Endothelial cell (in vitro differentiated cells): ENCODE measurements at regions not wholly inside any gene's neighbourhood (a gene's known extent, or its start where the extent isn't known, plus 50 kb on each side); places are given as distances from the start of the nearest gene placed in this dataset.

ENCODE experiments used
- DNase-seq: peaks from one replicate; pipeline ENCODE4 v3.0.0; 2021; ENCODE audit warnings: low spot score
- H3K27ac Mint-ChIP-seq: one replicate; pipeline ENCODE4 v1.8.0; 2021; ENCODE audit warnings: mixed read lengths, inconsistent platforms; ENCODE audit not compliant: unreplicated experiment
- H3K27me3 Mint-ChIP-seq: one replicate; pipeline ENCODE4 v1.8.0; 2021; ENCODE audit warnings: mild to moderate bottlenecking, moderate library complexity, mixed read lengths, inconsistent platforms; ENCODE audit not compliant: unreplicated experiment
- H3K36me3 Mint-ChIP-seq: one replicate; pipeline ENCODE4 v1.8.0; 2021; ENCODE audit warnings: mild to moderate bottlenecking, low read depth, mixed read lengths, inconsistent platforms; ENCODE audit not compliant: unreplicated experiment
- H3K4me1 Mint-ChIP-seq: one replicate; pipeline ENCODE4 v1.8.0; 2021; ENCODE audit warnings: mild to moderate bottlenecking, mixed read lengths, inconsistent platforms; ENCODE audit not compliant: unreplicated experiment
- H3K4me3 Mint-ChIP-seq: one replicate; pipeline ENCODE4 v1.8.0; 2021; ENCODE audit warnings: mild to moderate bottlenecking, mixed read lengths, inconsistent platforms; ENCODE audit not compliant: unreplicated experiment
- H3K9me3 Mint-ChIP-seq: one replicate; pipeline ENCODE4 v1.8.0; 2021; ENCODE audit warnings: mixed read lengths, inconsistent platforms; ENCODE audit not compliant: unreplicated experiment
- TF ChIP-seq, protein P1 (sequence below): fragments of 200-600 bp; sonication (generic); IDR thresholded peaks from one replicate; pipeline ENCODE4 v1.5.0; 2021; ENCODE audit warnings: antibody characterized with exemption; ENCODE audit not compliant: unreplicated experiment

DNA sequence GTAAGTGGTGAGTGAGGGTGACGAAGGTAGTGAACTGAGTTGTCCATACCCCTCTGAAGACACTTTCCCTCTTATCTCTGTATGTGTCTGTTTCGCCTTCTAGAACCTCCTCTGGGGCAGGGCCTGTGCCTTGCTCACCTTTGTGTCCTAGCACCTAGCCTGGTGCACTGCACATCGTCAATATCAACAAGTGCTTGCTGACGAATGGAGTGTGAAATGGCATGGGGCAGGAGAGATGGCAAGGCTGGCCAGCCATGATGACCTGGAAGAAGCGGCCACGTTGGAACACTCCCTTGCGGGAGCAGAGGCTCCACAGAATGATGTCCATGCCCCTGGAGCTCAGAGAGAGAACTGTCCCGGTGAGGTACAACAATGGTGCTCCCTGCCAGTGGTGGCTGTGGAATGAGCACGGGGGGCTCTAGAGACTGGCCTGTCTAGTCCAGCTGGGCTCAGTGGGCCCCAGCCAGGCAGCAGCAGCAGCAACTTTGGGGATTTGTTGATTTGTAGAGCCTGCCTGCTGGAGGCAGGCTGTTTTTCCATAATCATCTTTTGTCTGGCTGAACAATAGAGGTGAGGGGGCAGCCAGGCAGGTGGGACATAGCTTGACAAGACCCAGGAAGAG is 112.2 kb upstream of the PJA1 start:
- H3K4me1 Mint-ChIP-seq = peaks cover 4% of the 10 kb centered on the region
- H3K27me3 Mint-ChIP-seq = peaks cover 13% of the 10 kb centered on the region
- H3K4me3 Mint-ChIP-seq = no peak overlapping the region
- no peak for DNase-seq
- no peaks in the 10 kb centered on the region for H3K36me3 Mint-ChIP-seq
- H3K27ac Mint-ChIP-seq = no peak overlapping the region
- TF ChIP-seq, protein P1, sequence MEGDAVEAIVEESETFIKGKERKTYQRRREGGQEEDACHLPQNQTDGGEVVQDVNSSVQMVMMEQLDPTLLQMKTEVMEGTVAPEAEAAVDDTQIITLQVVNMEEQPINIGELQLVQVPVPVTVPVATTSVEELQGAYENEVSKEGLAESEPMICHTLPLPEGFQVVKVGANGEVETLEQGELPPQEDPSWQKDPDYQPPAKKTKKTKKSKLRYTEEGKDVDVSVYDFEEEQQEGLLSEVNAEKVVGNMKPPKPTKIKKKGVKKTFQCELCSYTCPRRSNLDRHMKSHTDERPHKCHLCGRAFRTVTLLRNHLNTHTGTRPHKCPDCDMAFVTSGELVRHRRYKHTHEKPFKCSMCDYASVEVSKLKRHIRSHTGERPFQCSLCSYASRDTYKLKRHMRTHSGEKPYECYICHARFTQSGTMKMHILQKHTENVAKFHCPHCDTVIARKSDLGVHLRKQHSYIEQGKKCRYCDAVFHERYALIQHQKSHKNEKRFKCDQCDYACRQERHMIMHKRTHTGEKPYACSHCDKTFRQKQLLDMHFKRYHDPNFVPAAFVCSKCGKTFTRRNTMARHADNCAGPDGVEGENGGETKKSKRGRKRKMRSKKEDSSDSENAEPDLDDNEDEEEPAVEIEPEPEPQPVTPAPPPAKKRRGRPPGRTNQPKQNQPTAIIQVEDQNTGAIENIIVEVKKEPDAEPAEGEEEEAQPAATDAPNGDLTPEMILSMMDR = no peak
- no peaks in the 10 kb centered on the region for H3K9me3 Mint-ChIP-seq

DNA sequence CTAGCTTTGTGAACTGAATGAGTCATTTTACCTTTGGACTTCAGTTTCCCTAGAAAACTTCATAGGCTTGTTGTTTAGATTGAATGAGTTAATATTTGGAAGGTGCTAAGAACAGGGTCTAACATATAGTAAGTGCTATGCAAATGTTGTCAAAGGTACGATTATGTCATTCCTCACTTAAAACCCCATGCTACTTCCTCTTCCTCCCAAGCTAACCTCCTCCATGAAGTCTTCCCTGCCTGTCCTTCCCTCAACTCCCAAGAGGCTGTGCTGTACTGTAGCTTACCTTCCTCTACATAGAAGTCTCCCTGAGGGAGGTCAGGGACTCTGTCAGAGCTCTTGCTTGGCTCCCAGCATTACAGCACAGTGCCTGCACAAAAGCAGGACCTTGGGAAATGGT is 103.4 kb upstream of the PJA1 start:
- no peaks in the 10 kb centered on the region for H3K36me3 Mint-ChIP-seq

DNA sequence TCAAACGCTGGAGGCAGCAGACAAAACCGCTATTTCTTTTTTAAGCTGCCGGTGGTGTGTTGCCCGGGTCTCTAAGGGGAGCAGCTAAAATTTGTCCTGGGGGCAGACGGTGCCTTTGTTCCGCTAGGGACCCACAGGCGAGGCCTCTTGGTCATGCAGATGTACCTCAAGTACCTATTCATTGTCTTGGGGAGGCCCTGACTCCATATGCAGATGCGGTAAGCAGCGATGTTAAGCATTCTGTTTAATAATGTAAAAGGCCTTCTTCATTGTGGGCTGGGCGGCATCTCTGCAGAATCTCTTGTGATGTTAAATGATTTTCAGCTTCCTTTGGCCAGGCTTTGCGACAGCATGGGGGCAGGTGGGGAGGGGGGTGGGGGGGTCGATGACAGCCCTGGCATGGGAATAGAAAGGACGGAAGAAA is 98.9 kb upstream of the PJA1 start:
- H3K9me3 Mint-ChIP-seq = no peaks in the 10 kb centered on the region
- no peak overlapping the region for H3K4me3 Mint-ChIP-seq
- H3K27ac Mint-ChIP-seq = no peak overlapping the region
- no peak for DNase-seq
- peaks cover 13% of the 10 kb centered on the region for H3K27me3 Mint-ChIP-seq
- peaks cover 5% of the 10 kb centered on the region for H3K4me1 Mint-ChIP-seq
- H3K36me3 Mint-ChIP-seq = no peaks in the 10 kb centered on the region
- TF ChIP-seq, protein P1 = no peak

More for the DNA sequence above, 103.4 kb upstream of the PJA1 start:
- no peaks in the 10 kb centered on the region for H3K9me3 Mint-ChIP-seq
- H3K4me3 Mint-ChIP-seq = no peak overlapping the region
- no peak overlapping the region for H3K27ac Mint-ChIP-seq
- DNase-seq = no peak
- H3K4me1 Mint-ChIP-seq = no peaks in the 10 kb centered on the region
- TF ChIP-seq, protein P1 = no peak
- H3K27me3 Mint-ChIP-seq = peaks cover 7% of the 10 kb centered on the region

DNA sequence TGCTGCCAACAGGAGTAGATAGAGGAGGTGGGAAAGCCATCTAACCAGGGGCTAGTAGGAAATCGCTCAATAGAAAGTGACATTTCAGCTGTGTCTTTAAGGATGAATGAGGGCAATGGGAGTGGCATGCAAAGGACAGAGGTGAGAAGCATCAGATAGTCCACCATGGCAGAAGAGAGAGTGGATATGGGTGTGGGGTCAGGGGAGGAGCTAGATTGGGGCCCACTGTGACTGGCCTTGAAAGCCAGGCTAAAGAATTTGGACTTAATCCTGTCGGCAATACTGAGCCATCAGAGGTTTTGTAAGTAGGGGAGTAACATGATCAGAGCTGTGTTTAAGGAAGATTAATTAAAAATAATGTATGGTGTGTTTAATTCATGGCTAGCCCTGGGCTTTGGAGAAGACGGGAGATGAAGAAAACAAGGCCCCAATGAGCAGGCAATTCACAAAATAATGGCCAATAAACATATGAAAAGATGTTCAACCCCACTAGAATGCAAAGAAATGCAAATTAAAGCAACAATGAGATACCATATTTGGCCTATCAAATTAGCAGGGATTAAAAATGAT is 98.1 kb upstream of the PJA1 start:
- Mint-ChIP-seq H3K27ac (no peak overlapping the region), H3K27me3 (peaks cover 15% of the 10 kb centered on the region), H3K4me3 (no peak overlapping the region), H3K36me3 (no peaks in the 10 kb centered on the region), H3K9me3 (no peaks in the 10 kb centered on the region), H3K4me1 (peaks cover 5% of the 10 kb centered on the region)
- TF ChIP-seq, protein P1 = no peak
- no peak for DNase-seq

DNA sequence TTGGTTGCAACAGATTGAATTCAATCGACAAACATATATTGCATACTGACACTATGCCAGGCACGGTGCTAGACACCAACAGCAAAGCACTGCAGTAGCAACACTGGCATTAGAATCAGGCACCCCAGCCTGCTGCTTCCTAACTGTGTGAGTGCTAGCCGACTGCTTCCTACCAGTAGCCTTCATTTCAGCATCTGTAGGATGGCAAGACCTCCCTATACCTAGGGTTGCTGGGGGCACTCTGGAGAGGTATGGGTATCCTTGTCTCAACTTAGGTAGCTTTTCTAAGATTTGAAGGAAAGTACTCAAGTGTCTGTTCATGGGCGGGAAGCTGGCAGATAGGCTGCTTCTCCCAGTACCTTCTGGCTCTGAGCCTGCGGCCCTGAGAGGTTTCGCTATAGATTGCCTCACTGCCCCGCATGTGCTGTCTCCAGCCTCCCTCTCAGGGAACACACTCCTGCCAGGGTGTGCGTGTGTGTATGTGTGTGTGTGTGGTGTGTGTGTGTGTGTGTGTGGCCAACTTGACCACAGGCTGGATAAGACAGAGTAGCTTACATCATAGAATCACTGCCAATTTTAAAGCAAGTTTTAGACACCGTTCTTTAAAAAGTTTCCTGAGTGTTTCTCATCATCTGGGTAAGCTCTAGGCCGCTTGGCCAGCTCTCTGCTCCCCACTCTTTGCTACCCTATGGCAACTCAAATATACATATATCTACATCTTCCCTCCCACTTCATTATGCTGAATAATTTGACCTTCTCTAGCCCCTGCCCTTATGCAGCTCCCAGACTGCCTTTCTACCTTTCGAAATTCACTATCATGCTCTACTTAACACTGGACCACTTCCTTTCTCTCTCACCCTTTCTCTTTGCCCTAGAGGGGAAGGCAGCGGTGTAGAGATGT is 97.0 kb upstream of the PJA1 start:
- TF ChIP-seq, protein P1 = no peak
- H3K27me3 Mint-ChIP-seq = peaks cover 15% of the 10 kb centered on the region
- no peak overlapping the region for H3K4me3 Mint-ChIP-seq
- H3K36me3 Mint-ChIP-seq = no peaks in the 10 kb centered on the region
- H3K4me1 Mint-ChIP-seq = peaks cover 5% of the 10 kb centered on the region
- no peak for DNase-seq
- H3K9me3 Mint-ChIP-seq = no peaks in the 10 kb centered on the region
- H3K27ac Mint-ChIP-seq = no peak overlapping the region
